OCI-LY7 (cell line): ENCODE measurements at regions not wholly inside any gene's neighbourhood (a gene's known extent, or its start where the extent isn't known, plus 50 kb on each side); places are given as distances from the start of the nearest gene placed in this dataset.
"Not testable (repeated sequence)": the region's sequence is repeated elsewhere in the genome, so short reads cannot be mapped to it uniquely, and the experiment has no call there.

Experiments
- CTCF ChIP-seq: fragments of 200-600 bp; sonication (generic); conservative IDR thresholded peaks from 2 replicates; pipeline ENCODE4 v1.5.1; 2014; ENCODE audit warnings: mild to moderate bottlenecking, antibody characterized with exemption, low read length, moderate library complexity, mixed read lengths
- EZH2phosphoT487 ChIP-seq: fragments of 200-600 bp; sonication (generic); IDR thresholded peaks from 2 replicates; pipeline ENCODE4 v1.6.1; 2018; ENCODE audit warnings: low read depth, borderline replicate concordance, mild to moderate bottlenecking, mixed run types, antibody characterized with exemption, low read length, moderate library complexity, mixed read lengths

DNA sequence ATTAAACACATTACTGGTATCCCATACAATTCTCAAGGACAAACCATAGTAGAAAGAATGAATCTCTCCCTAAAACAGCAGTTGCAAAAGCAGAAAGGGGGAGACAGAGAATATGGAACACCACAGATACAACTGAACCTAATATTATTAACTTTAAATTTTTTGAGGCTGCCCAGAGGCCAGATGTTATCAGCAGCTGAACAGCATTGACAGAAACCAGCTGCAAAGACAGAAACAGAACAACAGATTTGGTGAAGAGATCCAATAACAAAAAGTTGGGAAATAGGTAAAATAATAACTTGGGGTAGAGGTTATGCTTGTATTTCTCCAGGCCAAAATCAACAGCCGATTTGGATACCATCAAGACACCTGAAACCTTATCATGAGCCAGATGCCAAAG lies 89.0 kb upstream of the VSTM2A start:
- TF ChIP-seq EZH2phosphoT487, CTCF: not testable (repeated sequence)
